ENCODE measurements at regions not wholly inside any gene's neighbourhood (a gene's known extent, or its start where the extent isn't known, plus 50 kb on each side); places are given as distances from the start of the nearest gene placed in this dataset.
"Not testable (repeated sequence)": the region's sequence is repeated elsewhere in the genome, so short reads cannot be mapped to it uniquely, and the experiment has no call there.

DNA sequence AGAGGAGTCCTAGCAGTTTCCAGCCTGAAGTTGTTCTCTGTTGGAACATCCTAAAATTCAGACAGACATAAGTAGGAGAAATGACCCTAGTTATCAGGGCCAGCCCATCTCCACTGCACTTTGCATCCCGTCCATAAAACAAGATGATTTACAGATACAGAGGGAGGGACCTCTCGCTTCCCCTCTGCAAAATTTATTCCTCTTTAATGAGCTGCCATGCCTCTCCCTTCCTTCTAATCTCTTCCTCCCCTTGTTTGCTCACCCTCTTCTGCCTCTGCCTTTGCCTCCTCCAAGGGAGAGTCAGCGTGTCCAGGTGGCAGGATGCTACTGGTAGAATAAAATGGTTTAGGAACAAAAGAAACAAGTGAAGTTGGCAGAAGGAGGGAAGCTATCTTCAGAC is 351.3 kb downstream of the SOX9 start:
- Histone ChIP-seq H3K4me3 (no peak overlapping the region), H3K4me1 (peaks cover 0 to 7% (median 0%) of the 10 kb centered on the region in 12 donors), H3K27ac (no peak overlapping the region), H3K27me3 (peaks cover 0 to 5% (median 0%) of the 10 kb centered on the region in 9 donors), H3K9me3 (peaks cover 0 to 15% (median 0%) of the 10 kb centered on the region in 12 donors), H3K36me3 (no peaks in the 10 kb centered on the region)
- ATAC-seq: no peak
- TF ChIP-seq CTCF (IDR thresholded peaks at IDR 0.05) (no peak), POLR2A (IDR thresholded peaks at IDR 0.05) (no peak)
- 72 to 83% (median 78%) methylated on average over 3 of the region's 3 CpGs for WGBS, 4 donors
- intact Hi-C loops (cut with DNase I): no loop called here
- DNase-seq: no peak

- H3K36me3 ChIP-seq; H3K27ac ChIP-seq; DNase-seq; ATAC-seq; H3K4me1 ChIP-seq; H3K4me3 ChIP-seq; intact Hi-C loops (cut with DNase I): not testable (repeated sequence)
- 75 to 84% (median 83%) methylated on average over 4 of the region's 4 CpGs for WGBS, 4 donors
- Histone ChIP-seq H3K9me3 (peaks cover 0 to 15% (median 0%) of the 10 kb centered on the region in 12 donors), H3K27me3 (peaks cover 0 to 12% (median 0%) of the 10 kb centered on the region in 9 donors)
Observed at GRCh38 chr17:72472853-72473390, 352.1 kb downstream of the SOX9 start.

DNA sequence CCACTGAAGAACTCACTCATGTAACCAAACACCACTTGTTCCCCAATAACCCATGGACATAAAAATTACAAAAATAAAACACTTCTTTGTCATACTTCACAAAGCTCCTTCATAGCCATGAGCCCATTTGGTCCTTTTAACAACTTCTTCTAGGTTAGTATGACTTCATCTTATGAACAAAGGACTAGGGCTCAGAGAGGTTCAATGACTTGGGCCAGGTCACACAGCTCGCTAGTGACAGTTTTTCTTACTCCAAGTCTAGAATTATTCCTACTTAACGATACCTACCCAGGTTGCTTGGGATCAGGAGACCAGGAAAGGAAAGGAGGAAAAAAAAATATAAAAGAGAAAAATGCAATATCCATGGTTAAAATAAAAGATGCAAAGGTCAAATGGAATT is 353.4 kb downstream of the SOX9 start:
- DNase-seq: no peak
- WGBS, 4 donors: 86 to 97% (median 95%) methylated on average over 2 of the region's 2 CpGs
- Histone ChIP-seq H3K4me1 (no peaks in the 10 kb centered on the region), H3K27ac (no peak overlapping the region), H3K27me3 (peaks cover 0 to 22% (median 0%) of the 10 kb centered on the region in 9 donors), H3K9me3 (peaks cover 0 to 15% (median 0%) of the 10 kb centered on the region in 12 donors), H3K4me3 (no peak overlapping the region), H3K36me3 (no peaks in the 10 kb centered on the region)
- ATAC-seq: no peak
- intact Hi-C loops (cut with DNase I): no loop called here
- TF ChIP-seq CTCF (IDR thresholded peaks at IDR 0.05) (no peak), POLR2A (IDR thresholded peaks at IDR 0.05) (no peak)

- intact Hi-C loops (cut with DNase I): no loop called here
- WGBS, 4 donors: 67 to 71% (median 68%) methylated on average over 5 of the region's 5 CpGs
- no peak for ATAC-seq
Observed at GRCh38 chr17:72474719-72475477, 354.1 kb downstream of the SOX9 start.

More at GRCh38 chr17:72474719-72475477, 354.1 kb downstream of the SOX9 start:
- Histone ChIP-seq H3K4me3 (no peak overlapping the region), H3K36me3 (no peaks in the 10 kb centered on the region), H3K27me3 (peaks cover 0 to 29% (median 0%) of the 10 kb centered on the region in 9 donors), H3K27ac (no peak overlapping the region), H3K4me1 (no peaks in the 10 kb centered on the region), H3K9me3 (peaks cover 0 to 15% (median 0%) of the 10 kb centered on the region in 12 donors)
- no peak for DNase-seq
- no peak for TF ChIP-seq CTCF (IDR thresholded peaks at IDR 0.05)
- TF ChIP-seq POLR2A (IDR thresholded peaks at IDR 0.05): no peak

Measured in heart left ventricle (tissue), 16 donors.